ENCODE measurements at regions not wholly inside any gene's neighbourhood (a gene's known extent, or its start where the extent isn't known, plus 50 kb on each side); places are given as distances from the start of the nearest gene placed in this dataset.

DNA sequence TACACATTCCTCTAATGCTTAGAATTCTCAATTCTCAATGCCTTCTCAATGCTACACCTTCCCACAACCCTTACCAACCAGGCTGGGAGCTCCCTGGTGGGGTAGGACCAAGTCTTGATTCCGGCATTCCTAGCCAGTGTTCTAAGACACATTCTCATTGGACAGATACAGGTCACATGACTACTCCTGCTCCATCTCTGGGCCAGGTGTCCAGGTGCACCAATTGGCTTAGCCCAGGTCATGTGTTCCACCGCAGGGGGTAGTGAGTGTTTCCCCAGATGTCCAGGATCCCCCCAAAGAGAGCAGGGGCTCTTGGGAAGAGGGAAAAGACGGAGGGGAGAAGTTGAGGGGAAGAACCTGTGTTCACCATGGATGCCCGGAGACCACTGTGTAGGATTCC, 58.7 kb upstream of the MLN start:
- DNase-seq, result no peak

DNA sequence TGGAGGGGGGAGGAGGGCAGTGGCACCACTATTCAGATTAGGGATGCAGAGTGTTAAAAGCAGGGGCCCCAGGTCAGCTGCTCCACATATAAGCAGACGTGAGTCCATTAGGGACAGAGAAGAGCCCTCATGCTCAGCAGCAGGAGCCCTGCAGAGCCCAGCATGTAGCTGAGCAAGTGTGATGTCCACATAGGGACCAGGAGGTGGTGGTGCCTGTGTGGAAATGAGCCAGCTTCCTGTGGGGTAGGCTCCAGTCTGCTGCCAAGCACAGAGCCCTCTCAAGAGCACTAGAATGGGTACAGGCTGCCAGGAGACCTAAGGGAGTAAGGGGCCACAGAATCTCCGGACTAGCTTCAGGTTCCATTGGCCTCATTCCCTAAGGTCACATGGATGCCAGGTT, 57.9 kb upstream of the MLN start:
- no peak for DNase-seq

DNA sequence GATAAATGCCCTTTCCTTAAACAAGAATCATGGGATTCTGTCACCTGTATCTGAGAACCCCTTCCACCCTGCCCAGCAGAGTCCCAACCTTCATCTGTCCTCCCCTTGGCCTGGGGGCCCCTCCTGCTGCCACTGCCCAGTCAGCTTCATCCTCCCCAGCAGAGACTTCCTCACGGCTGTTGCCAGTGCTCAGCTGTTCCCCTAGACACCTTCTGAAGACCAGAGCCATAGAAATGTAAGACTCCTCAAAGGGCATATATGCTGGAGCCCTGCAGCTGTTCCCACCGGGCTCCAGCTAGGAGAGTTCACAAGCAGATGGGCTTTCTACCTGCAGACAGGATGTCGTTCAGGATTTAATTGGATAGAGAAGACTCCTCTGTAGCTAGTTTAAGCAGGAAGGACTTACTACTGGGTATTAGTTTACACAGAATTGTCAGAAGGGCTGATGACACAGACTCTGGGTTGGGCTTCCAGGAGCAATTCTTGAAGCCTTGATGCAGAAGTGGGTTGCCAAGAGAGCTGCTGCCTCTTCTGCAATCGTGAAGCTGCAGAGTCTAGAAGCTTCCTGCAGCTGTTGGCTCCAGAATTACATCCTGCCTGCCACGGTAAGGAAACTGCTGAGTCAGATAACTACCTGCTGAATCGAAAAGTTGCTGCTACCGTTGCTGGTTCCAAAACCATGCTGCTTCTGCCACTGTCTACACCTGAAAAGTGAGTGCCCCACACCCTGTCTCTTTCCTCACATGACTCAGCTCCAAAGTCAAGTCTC, 57.1 kb upstream of the MLN start:
- peak; percentile 48 for DNase-seq

DNA sequence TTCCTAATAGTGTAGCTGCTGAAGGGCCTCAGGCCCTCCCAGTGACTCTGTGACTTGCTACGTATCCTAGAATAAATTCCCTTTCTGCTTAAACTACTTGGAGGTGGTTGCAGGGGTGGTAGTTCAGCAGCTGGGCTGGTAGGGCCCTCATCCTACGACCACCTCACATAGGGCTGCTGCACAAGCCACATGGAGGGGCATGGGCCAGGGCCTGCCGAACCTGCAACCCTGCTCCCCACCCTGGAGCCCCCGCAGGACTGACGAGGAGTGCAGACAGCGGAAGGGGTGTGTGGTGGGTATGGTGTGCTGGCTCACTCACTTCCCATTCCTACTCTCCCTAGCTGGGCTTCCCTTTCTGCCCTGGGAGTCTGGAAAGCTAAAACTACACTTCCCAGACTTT, 56.2 kb upstream of the MLN start:
- no peak for DNase-seq

DNA sequence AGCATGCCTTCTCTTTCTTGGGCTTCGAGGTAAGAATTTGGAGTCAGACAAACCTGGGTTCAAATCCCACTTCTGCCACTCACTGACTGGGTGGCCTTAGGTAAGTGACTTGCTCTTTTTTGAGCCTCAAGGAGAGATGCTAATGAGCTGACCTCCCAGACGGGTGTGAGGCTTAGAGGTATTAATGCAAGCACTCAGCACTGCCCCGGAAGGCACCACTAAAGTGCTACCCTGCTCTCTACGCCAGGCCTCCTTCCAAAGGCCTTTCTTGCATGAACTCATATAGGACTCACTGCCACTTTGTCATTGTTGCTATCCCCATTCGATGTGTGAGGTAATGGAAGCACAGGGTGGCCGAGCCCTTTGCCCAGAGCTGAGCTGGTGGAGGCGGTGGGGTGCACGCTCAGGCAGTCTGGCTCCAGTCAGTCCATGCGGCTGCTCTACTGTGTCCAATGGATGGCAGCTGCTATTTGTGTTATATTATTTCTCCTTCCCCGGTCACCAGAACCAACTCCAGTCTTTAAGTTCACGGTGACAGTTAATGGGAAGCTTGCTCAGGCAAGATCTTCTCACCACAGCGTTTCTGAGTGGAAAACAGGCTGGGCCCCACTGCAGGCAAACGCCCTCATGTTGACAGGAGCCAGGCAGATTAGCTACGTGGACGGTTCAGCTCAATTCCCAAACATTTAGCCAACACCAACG, 55.2 kb upstream of the MLN start:
- no peak for DNase-seq

DNA sequence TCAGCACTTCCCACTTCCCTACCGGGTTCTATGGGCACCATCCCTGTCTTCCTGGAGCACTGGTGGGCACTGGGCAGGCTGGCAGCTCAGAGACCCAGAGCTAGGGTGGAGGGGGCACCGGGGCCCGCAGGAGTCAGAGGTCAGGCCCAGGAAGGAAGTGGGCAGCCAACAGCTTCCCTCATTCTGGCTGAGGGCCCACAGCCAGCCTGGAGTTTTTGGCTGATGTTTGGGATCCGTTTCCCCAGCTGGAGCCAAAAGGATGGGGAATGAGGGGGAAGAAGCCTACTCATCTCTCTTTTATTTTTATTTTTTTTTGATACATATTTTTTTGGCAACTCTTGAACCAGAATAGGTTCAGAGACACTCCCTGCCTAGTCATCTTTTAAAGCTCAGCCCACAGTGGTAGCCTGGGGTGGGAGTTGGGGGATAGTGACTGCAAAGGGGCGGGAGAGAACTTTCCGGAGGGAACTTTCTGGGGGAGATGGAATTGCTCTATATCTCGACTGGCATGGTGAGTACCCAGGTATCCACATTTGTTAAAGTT, 54.2 kb upstream of the MLN start:
- DNase-seq, result no peak

DNA sequence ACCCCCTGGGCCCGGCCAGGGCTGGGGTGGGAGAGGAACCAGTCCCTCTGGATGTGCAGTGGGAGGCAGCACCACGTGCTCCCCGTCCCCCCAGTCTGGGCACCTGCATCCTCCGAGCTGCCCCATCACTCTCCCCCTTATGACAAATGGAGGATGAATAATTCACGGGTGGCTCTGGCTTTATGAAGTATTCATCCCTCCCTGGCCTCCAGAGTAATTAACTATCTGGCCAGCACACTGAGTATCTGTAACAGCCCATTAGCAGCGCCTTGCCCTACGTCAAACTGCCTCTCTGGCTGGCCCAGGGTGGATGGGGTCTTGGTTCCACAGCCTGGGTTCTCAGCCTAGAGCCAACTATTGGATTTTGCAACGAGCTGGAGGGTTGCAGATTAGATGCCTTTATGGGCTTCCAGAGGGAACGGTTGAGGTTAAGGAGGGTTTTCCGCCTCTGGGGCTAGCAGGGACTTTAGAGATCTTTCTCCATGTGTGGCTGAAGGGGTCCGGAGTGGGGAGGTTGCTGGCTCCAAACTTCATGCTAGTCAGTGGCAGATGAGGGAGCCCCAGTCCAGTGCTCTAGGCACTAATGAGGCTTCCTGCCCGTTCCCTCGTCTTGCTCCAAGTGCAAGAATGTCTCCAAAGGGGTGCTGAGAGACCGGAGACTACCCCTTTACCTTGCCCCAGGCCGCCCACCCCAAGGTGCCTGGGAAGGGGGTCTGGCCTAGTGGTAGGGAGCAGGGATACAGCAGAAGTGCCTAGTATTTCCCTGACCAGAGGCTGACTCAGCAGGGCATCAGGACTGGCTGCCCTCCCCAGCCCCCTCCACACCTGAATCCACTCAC, 53.5 kb upstream of the MLN start:
- DNase-seq, result no peak

DNA sequence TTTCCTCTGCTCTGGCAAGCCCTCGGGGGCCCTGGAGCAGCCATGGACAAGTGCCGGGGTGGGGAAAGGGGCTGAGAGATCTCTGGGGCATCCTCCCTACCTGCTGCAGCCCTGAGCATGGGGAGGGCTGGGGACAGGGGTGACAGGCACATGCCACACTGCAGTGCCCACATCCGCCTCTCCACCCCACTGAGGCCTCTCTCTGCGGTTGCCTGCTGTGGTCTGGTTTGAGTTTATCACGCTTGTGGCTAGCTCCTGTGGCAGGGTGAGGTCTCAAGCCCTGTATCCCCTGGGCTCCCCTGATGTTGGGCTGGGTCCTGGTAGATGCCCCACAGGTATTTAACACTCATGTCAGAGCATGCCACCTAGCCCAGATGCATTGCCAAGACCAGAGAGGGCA, 52.9 kb upstream of the MLN start:
- DNase-seq, result peak; percentile 78

DNA sequence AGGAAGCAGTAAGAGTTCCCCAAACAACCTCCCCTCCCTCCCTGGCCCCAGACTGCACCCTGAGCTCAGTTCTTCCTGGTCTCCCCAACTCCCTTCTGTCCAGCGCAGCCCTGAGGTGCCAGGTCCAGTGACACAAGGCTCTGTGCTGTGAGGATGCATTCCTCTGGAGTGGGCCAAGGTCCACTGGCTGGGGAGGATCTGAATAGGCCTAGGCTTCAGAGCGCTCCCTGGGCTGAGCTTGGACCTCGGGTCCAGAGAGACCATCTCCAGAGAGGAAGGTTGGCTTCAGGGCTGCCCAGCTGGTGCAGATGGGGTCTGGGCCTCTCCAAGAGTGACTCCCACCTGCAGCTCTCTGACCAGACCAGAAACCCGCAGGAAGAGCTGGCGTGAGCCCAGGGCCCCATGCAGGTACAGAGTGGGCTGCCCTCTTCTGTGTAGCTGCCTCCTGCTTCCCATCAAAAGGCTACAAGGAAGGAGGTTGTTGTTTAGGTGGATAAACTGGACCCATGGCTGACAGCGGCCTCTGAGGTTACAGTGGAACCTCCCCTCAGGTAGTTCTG, 52.3 kb upstream of the MLN start:
- no peak for DNase-seq

DNA sequence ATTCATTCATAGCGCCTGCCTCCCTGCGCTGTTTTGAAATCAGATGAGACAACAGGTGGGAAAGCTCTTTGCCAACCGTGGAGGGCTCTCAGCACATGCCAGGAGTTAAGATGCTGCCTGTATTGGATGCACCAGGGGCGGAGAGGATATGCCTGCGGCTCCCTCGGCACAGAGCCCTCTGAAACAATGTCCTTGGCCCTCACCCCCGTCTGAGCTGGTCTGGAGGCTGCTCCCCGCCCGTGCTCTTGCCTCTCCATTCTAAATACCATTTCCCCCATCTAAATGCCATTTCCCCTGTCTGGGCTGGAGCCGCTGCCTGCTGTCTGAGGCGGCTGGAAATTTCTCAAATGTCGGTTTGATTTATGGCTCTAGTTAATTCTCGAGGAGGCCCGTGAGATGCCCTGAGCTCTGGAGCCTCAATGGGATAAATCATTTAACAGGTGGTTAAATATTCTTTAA, 50.8 kb upstream of the MLN start:
- no peak for DNase-seq

DNA sequence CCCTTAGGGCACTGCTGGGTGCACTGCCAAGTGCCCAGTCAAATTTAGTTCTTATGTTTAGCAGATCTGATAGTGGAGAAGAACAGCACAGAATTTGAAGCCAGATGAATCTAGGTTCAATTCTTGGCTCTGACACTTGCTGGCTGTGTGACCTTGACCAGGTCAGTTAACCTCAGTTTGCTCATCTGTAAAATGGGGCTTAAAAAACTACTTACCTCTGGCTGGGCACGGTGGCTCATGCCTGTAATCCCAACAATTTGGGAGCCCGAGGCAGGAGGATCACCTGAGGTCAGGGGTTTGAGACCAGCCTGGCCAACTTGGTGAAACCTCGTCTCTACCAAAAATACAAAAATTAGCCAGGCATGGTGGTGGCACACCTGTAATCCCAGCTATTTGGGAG, 49.9 kb upstream of the MLN start:
- no peak for DNase-seq
